HCT116 (cell line): ENCODE measurements at regions not wholly inside any gene's neighbourhood (a gene's known extent, or its start where the extent isn't known, plus 50 kb on each side); places are given as distances from the start of the nearest gene placed in this dataset.

ENCODE experiments used
- ATAC-seq: fragments of 200-7000 bp; cut with Tn5 transposase; 2 replicates; pipeline ENCODE4 v1.9.1; 2020; ENCODE audit warnings: mild to moderate bottlenecking, moderate library complexity
- BruUV-seq: library from RNA; stranded (reverse); fragments of 400-500 nt; replicated peaks from 2 replicates; lab custom pipeline; 2021; lab: Mats Ljungman, UMichigan
- CTCF ChIA-PET: fragments of 300-600 bp; sonication (Branson Sonifier 250); formaldehyde crosslinking; loops from one replicate; lab custom pipeline; 2021; ENCODE audit warnings: antibody characterized with exemption; lab: Charles Lee
- POLR2A ChIA-PET: fragments of 300-600, 350-600 bp; sonication (Branson Sonifier 250); formaldehyde crosslinking; loops from one replicate; lab custom pipeline; 2021; ENCODE audit warnings: antibody characterized with exemption; lab: Charles Lee
- RAD21 ChIA-PET, 2 experiments: fragments of 300-600 bp; sonication (Branson Sonifier 250); formaldehyde crosslinking; loops; one replicate each; lab custom pipeline; 2023; ENCODE audit warnings: low total read pairs in 2 of 2; ENCODE audit not compliant: uncharacterized antibody in 2 of 2, unreplicated experiment in 2 of 2, low non-redundant PET in 1 of 2; lab: Charles Lee
- DNase-seq: peaks from one replicate; pipeline ENCODE4 v3.0.0-alpha.2; 2010; ENCODE audit warnings: low read depth, low spot score
- H2AFZ ChIP-seq: fragments of 200-600 bp; shearing (Covaris generic), sonication (generic); 2 replicates; pipeline ENCODE4 v1.6.1; 2017; ENCODE audit warnings: low read depth, mixed run types, mixed read lengths, antibody characterized with exemption, low read length; ENCODE audit not compliant: poor library complexity, severe bottlenecking
- H3K27ac ChIP-seq: 2 replicates; pipeline ENCODE4 v1.5.1; 2012; ENCODE audit warnings: low read depth, low read length
- H3K27me3 ChIP-seq: fragments of 200-600 bp; sonication (generic); 2 replicates; pipeline ENCODE4 v1.6.1; 2016; ENCODE audit warnings: mixed run types, low read length, mixed read lengths; ENCODE audit not compliant: insufficient read depth
- H3K36me3 ChIP-seq, 2 experiments: fragments of 200-500 bp in 1 of 2; fragments of 200-600 bp in 1 of 2; sonication (Bioruptor generic) in 1 of 2; sonication (generic) in 1 of 2; 2 replicates each; pipeline versions ENCODE4 v1.5.1 to v1.6.1; 2014 to 2016; ENCODE audit warnings: low read length in 2 of 2, inconsistent platforms in 1 of 2, mixed read lengths in 1 of 2, mixed run types in 1 of 2; ENCODE audit not compliant: insufficient read depth in 2 of 2, control insufficient read depth in 1 of 2
- H3K4me1 ChIP-seq, 2 experiments: fragments of 200-600 bp in 1 of 2; sonication (generic) in 1 of 2; 2 replicates each; pipeline versions ENCODE4 v1.5.1 to v1.6.1; 2012 to 2017; ENCODE audit warnings: low read length in 2 of 2, inconsistent platforms in 1 of 2, mild to moderate bottlenecking in 1 of 2, mixed read lengths in 1 of 2, mixed run types in 1 of 2, moderate library complexity in 1 of 2; ENCODE audit not compliant: insufficient read depth in 2 of 2, control insufficient read depth in 1 of 2
- H3K4me2 ChIP-seq: fragments of 200-600 bp; sonication (generic); 2 replicates; pipeline ENCODE4 v1.6.1; 2017; ENCODE audit warnings: mixed run types, low read length, mixed read lengths
- H3K4me3 ChIP-seq, 2 experiments: fragments of 200-600 bp in 1 of 2; sonication (generic) in 1 of 2; replicated peaks in 1 of 2; 2 replicates each; pipeline ENCODE4 v1.5.1; 2011 to 2016; ENCODE audit warnings: low read length in 2 of 2, control low read depth in 1 of 2, low read depth in 1 of 2, mild to moderate bottlenecking in 1 of 2, mixed read lengths in 1 of 2, mixed run types in 1 of 2
- H3K79me2 ChIP-seq: fragments of 200-600 bp; sonication (generic); 2 replicates; pipeline ENCODE4 v1.6.1; 2017; ENCODE audit warnings: mild to moderate bottlenecking, mixed run types, low read length, moderate library complexity, mixed read lengths; ENCODE audit not compliant: insufficient read depth
- H3K9ac ChIP-seq: fragments of 200-600 bp; sonication (generic); 2 replicates; pipeline ENCODE4 v1.6.1; 2016; ENCODE audit warnings: low read length, mixed read lengths
- H3K9me2 ChIP-seq: fragments of 200-600 bp; sonication (generic), shearing (Covaris generic); 2 replicates; pipeline ENCODE4 v1.6.1; 2017; ENCODE audit warnings: mixed run types, mild to moderate bottlenecking, moderate library complexity; ENCODE audit not compliant: insufficient read depth
- H3K9me3 ChIP-seq, 2 experiments: fragments of 200-500 bp in 1 of 2; fragments of 200-600 bp in 1 of 2; sonication (Bioruptor generic) in 1 of 2; sonication (generic) in 1 of 2; 2 replicates each; pipeline ENCODE4 v1.6.1; 2014 to 2017; ENCODE audit warnings: low read length in 2 of 2, mixed read lengths in 2 of 2, inconsistent platforms in 1 of 2, low read depth in 1 of 2, mild to moderate bottlenecking in 1 of 2, mixed run types in 1 of 2, moderate library complexity in 1 of 2; ENCODE audit not compliant: control insufficient read depth in 1 of 2, insufficient read depth in 1 of 2
- H4K20me1 ChIP-seq: fragments of 200-600 bp; sonication (generic), shearing (Covaris generic); 2 replicates; pipeline ENCODE4 v1.6.1; 2017; ENCODE audit warnings: mixed run types, mild to moderate bottlenecking, moderate library complexity; ENCODE audit not compliant: insufficient read depth
- ATF3 ChIP-seq: IDR thresholded peaks from 2 replicates; pipeline ENCODE4 v1.6.1; 2012
- EGR1 ChIP-seq: IDR thresholded peaks from 2 replicates; pipeline ENCODE4 v1.6.1; 2012; ENCODE audit warnings: low read depth
- ELF1 ChIP-seq: IDR thresholded peaks from 2 replicates; pipeline ENCODE4 v1.6.1; 2012; ENCODE audit warnings: low read depth, borderline replicate concordance
- EZH2phosphoT487 ChIP-seq: fragments of 200-600 bp; IDR thresholded peaks from 2 replicates; pipeline ENCODE4 v1.6.1; 2018; ENCODE audit warnings: antibody characterized with exemption, borderline replicate concordance
- FOSL1 ChIP-seq: IDR thresholded peaks from 2 replicates; pipeline ENCODE4 v1.6.1; 2012; ENCODE audit warnings: low read depth
- JUND ChIP-seq: IDR thresholded peaks from 2 replicates; pipeline ENCODE4 v1.6.1; 2012
- RAD21 ChIP-seq: IDR thresholded peaks from 2 replicates; pipeline ENCODE4 v1.6.1; 2012; ENCODE audit warnings: low read depth, mild to moderate bottlenecking
- SIN3A ChIP-seq: IDR thresholded peaks from 2 replicates; pipeline ENCODE4 v1.6.1; 2012; ENCODE audit warnings: low read depth
- SP1 ChIP-seq: IDR thresholded peaks from 2 replicates; pipeline ENCODE4 v1.6.1; 2012; ENCODE audit warnings: low read depth
- SRF ChIP-seq: IDR thresholded peaks from 2 replicates; pipeline ENCODE4 v1.6.1; 2012; ENCODE audit warnings: low read depth
- TCF7L2 ChIP-seq: IDR thresholded peaks from 2 replicates; pipeline ENCODE4 v1.7.0; 2011; ENCODE audit warnings: borderline replicate concordance, inconsistent platforms; ENCODE audit not compliant: insufficient read depth, insufficient read length; ENCODE audit errors: extremely low read depth
- YY1 ChIP-seq: IDR thresholded peaks from 2 replicates; pipeline ENCODE4 v1.6.1; 2011; ENCODE audit warnings: low read length, low read depth, moderate library complexity, mild to moderate bottlenecking; ENCODE audit not compliant: insufficient replicate concordance; ENCODE audit errors: extremely low read depth
- ZBTB33 ChIP-seq: IDR thresholded peaks from 2 replicates; pipeline ENCODE4 v1.6.1; 2011; ENCODE audit warnings: mild to moderate bottlenecking, low read length, moderate library complexity; ENCODE audit not compliant: insufficient replicate concordance; ENCODE audit errors: extremely low read depth
- ZFX ChIP-seq: fragments of 450-650 bp; IDR thresholded peaks from 2 replicates; pipeline ENCODE4 v1.6.1; 2017
- ZNF274 ChIP-seq: fragments of 200-500 bp; sonication (Bioruptor generic); IDR thresholded peaks from 2 replicates; pipeline ENCODE4 v1.6.1; 2014; ENCODE audit warnings: mild to moderate bottlenecking, low read depth, low read length, inconsistent platforms
- intact Hi-C: fragments of 100-400 bp; cut with micrococcal nuclease; formaldehyde crosslinking; loops from 2 replicates; pipeline ENCODE4 v1.10.0; 2022
- TF ChIP-seq, protein P1 (sequence below), 3 experiments: fragments of 200-600 bp in 1 of 3; sonication (generic) in 1 of 3; IDR thresholded peaks in 2 of 3; conservative IDR thresholded peaks in 1 of 3; 2 replicates each; pipeline ENCODE4 v1.5.1; 2012 to 2017; ENCODE audit warnings: low read depth in 2 of 3, low read length in 2 of 3, antibody characterized with exemption in 1 of 3, borderline replicate concordance in 1 of 3, control low read depth in 1 of 3, mild to moderate bottlenecking in 1 of 3, mixed read lengths in 1 of 3, mixed run types in 1 of 3, moderate library complexity in 1 of 3; ENCODE audit not compliant: insufficient read depth in 1 of 3

- Histone ChIP-seq H3K79me2 (no peaks in the 10 kb centered on the region), H3K4me1 (no peaks in the 10 kb centered on the region), H3K9me2 (no peaks in the 10 kb centered on the region), H3K36me3 (no peaks in the 10 kb centered on the region), H2AFZ (no peak overlapping the region), H3K27me3 (no peaks in the 10 kb centered on the region), H3K4me2 (no peak overlapping the region), H3K9me3 (no peaks in the 10 kb centered on the region), H4K20me1 (no peaks in the 10 kb centered on the region), H3K9ac (no peak overlapping the region), H3K4me3 (no peak overlapping the region), H3K27ac (no peak overlapping the region)
- no TSS peak for BruUV-seq
- TF ChIP-seq, protein P1, sequence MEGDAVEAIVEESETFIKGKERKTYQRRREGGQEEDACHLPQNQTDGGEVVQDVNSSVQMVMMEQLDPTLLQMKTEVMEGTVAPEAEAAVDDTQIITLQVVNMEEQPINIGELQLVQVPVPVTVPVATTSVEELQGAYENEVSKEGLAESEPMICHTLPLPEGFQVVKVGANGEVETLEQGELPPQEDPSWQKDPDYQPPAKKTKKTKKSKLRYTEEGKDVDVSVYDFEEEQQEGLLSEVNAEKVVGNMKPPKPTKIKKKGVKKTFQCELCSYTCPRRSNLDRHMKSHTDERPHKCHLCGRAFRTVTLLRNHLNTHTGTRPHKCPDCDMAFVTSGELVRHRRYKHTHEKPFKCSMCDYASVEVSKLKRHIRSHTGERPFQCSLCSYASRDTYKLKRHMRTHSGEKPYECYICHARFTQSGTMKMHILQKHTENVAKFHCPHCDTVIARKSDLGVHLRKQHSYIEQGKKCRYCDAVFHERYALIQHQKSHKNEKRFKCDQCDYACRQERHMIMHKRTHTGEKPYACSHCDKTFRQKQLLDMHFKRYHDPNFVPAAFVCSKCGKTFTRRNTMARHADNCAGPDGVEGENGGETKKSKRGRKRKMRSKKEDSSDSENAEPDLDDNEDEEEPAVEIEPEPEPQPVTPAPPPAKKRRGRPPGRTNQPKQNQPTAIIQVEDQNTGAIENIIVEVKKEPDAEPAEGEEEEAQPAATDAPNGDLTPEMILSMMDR (IDR thresholded peaks at IDR 0.05 in 2 of 3, conservative IDR thresholded peaks at IDR 0.05 in 1 of 3; ENCODE audit: borderline replicate concordance in 1 of 3, insufficient read depth in 1 of 3, low read depth in 2 of 3, low read length in 2 of 3) = no peak
- TF ChIP-seq ATF3 (no peak), ZFX (no peak), SIN3A (no peak), ZNF274 (no peak), ZBTB33 (no peak), EZH2phosphoT487 (no peak), ELF1 (no peak), EGR1 (no peak), SP1 (no peak), TCF7L2 (no peak), JUND (no peak), YY1 (no peak), RAD21 (no peak), SRF (no peak), FOSL1 (no peak)
- RAD21 ChIA-PET = no interaction called here
- DNase-seq (no peak), ATAC-seq (no peak)
- intact Hi-C loops = no loop called here
- CTCF ChIA-PET = no interaction called here
- POLR2A ChIA-PET = no interaction called here
Measured at GRCh38 chr1:95653618-95654017, 419.6 kb downstream of the RWDD3 start.
